ENCODE measurements at regions not wholly inside any gene's neighbourhood (a gene's known extent, or its start where the extent isn't known, plus 50 kb on each side); places are given as distances from the start of the nearest gene placed in this dataset.

- no peak overlapping the region for H3K4me3 Mint-ChIP-seq
- H3K9me3 Mint-ChIP-seq: peaks cover 35% of the 10 kb centered on the region
- no peak for TF ChIP-seq CTCF (IDR thresholded peaks at IDR 0.05; ENCODE audit: unreplicated experiment in 3 of 3)
- H3K27ac Mint-ChIP-seq: no peak overlapping the region
- H3K4me1 Mint-ChIP-seq: peaks cover 10% of the 10 kb centered on the region
- peaks cover 4% of the 10 kb centered on the region for H3K27me3 Mint-ChIP-seq (ENCODE audit: low read depth)
- no peaks in the 10 kb centered on the region for H3K36me3 Mint-ChIP-seq (ENCODE audit: low read depth)
Measured at GRCh38 chr7:98495200-98495955, 94.5 kb upstream of the BAIAP2L1 start.

GRCh38 chr7:98493030-98493778 lies 92.3 kb upstream of the BAIAP2L1 start:
- Mint-ChIP-seq H3K36me3 (ENCODE audit: low read depth) (no peaks in the 10 kb centered on the region), H3K4me3 (peak overlapping the region in 1 of 3 experiments; percentile 1), H3K27ac (no peak overlapping the region), H3K9me3 (peaks cover 24% of the 10 kb centered on the region), H3K4me1 (peaks cover 10% of the 10 kb centered on the region), H3K27me3 (ENCODE audit: low read depth) (peaks cover 16% of the 10 kb centered on the region)
- TF ChIP-seq CTCF (IDR thresholded peaks at IDR 0.05; ENCODE audit: unreplicated experiment in 3 of 3): no peak

GRCh38 chr7:98488167-98488566 lies 87.3 kb upstream of the BAIAP2L1 start:
- H3K27me3 Mint-ChIP-seq (ENCODE audit: low read depth): peaks cover 19% of the 10 kb centered on the region
- H3K36me3 Mint-ChIP-seq (ENCODE audit: low read depth): no peaks in the 10 kb centered on the region
- H3K4me3 Mint-ChIP-seq: no peak overlapping the region
- H3K27ac Mint-ChIP-seq: no peak overlapping the region
- no peaks in the 10 kb centered on the region for H3K9me3 Mint-ChIP-seq
- H3K4me1 Mint-ChIP-seq: peaks cover 7% of the 10 kb centered on the region
- TF ChIP-seq CTCF (IDR thresholded peaks at IDR 0.05; ENCODE audit: unreplicated experiment in 3 of 3): no peak

GRCh38 chr7:98483964-98484545 lies 83.2 kb upstream of the BAIAP2L1 start:
- H3K27ac Mint-ChIP-seq: no peak overlapping the region
- H3K9me3 Mint-ChIP-seq: peaks cover 5% of the 10 kb centered on the region
- no peaks in the 10 kb centered on the region for H3K36me3 Mint-ChIP-seq (ENCODE audit: low read depth)
- no peak for TF ChIP-seq CTCF (IDR thresholded peaks at IDR 0.05; ENCODE audit: unreplicated experiment in 3 of 3)
- H3K4me3 Mint-ChIP-seq: no peak overlapping the region
- H3K27me3 Mint-ChIP-seq (ENCODE audit: low read depth): peaks cover 9% of the 10 kb centered on the region
- H3K4me1 Mint-ChIP-seq: no peaks in the 10 kb centered on the region

- Mint-ChIP-seq H3K4me1 (no peaks in the 10 kb centered on the region), H3K27me3 (ENCODE audit: low read depth) (peaks cover 8% of the 10 kb centered on the region), H3K9me3 (peaks cover 5% of the 10 kb centered on the region), H3K27ac (no peak overlapping the region), H3K4me3 (no peak overlapping the region), H3K36me3 (ENCODE audit: low read depth) (no peaks in the 10 kb centered on the region)
- TF ChIP-seq CTCF (IDR thresholded peaks at IDR 0.05; ENCODE audit: unreplicated experiment in 3 of 3): no peak
Measured at GRCh38 chr7:98483276-98483963, 82.5 kb upstream of the BAIAP2L1 start.
